ENCODE measurements at regions not wholly inside any gene's neighbourhood (a gene's known extent, or its start where the extent isn't known, plus 50 kb on each side); places are given as distances from the start of the nearest gene placed in this dataset.

- Histone ChIP-seq H3K23me2 (ENCODE audit: low read depth, low read length) (no peaks in the 10 kb centered on the region), H3K14ac (ENCODE audit: insufficient read length) (no peak overlapping the region), H2BK12ac (ENCODE audit: low read depth, low read length) (no peak overlapping the region), H3K27ac (ENCODE audit: low read depth, low read length) (no peak overlapping the region), H3K4me2 (ENCODE audit: insufficient read depth in 1 of 2, low read depth in 2 of 2, low read length in 2 of 2) (no peak overlapping the region), H2BK120ac (replicated peaks; ENCODE audit: low read depth, low read length) (no peak overlapping the region), H2BK5ac (ENCODE audit: low read depth, low read length) (no peak overlapping the region), H2BK20ac (ENCODE audit: low read length) (no peak overlapping the region), H3K36me3 (ENCODE audit: control insufficient read depth in 2 of 4, insufficient read depth in 4 of 4, low read length in 3 of 4) (no peaks in the 10 kb centered on the region), H3K4me1 (replicated peaks in 1 of 4; ENCODE audit: control insufficient read depth in 3 of 4, insufficient read depth in 4 of 4, low read length in 3 of 4) (no peaks in the 10 kb centered on the region), H3K18ac (ENCODE audit: extremely low read depth, low read length) (no peak overlapping the region), H4K20me1 (replicated peaks in 1 of 2; ENCODE audit: control insufficient read depth in 1 of 2, insufficient read depth in 2 of 2, low read length in 2 of 2) (no peaks in the 10 kb centered on the region), H3K56ac (replicated peaks; ENCODE audit: insufficient read length, low read depth, low read length) (no peak overlapping the region), H4K8ac (ENCODE audit: extremely low read depth, insufficient read depth, low read length) (no peak overlapping the region), H4K5ac (ENCODE audit: insufficient read length, low read depth, low read length) (no peak overlapping the region), H3K9ac (replicated peaks in 1 of 4; ENCODE audit: extremely low read depth in 1 of 4, low read depth in 3 of 4, low read length in 3 of 4) (no peak overlapping the region; a peak in 1 of 7 replicates), H2AK5ac (ENCODE audit: low read depth, low read length) (no peak overlapping the region), H3K23ac (ENCODE audit: insufficient read length) (no peak overlapping the region), H3K79me1 (ENCODE audit: low read depth, low read length) (no peaks in the 10 kb centered on the region), H3K27me3 (replicated peaks in 1 of 4; ENCODE audit: control insufficient read depth in 3 of 4, extremely low read depth in 1 of 4, insufficient read depth in 3 of 4, low read length in 3 of 4) (no peaks in the 10 kb centered on the region), H3K4ac (replicated peaks; ENCODE audit: insufficient read length, low read depth, low read length) (no peak overlapping the region), H3K79me2 (ENCODE audit: control insufficient read depth in 1 of 2, insufficient read depth in 2 of 2, low read length in 2 of 2) (no peaks in the 10 kb centered on the region), H3K9me3 (ENCODE audit: insufficient read depth in 2 of 2, low read depth in 1 of 2, low read length in 1 of 2) (no peaks in the 10 kb centered on the region), H3K4me3 (ENCODE audit: extremely low read depth in 1 of 4, insufficient read depth in 2 of 4, low read depth in 3 of 4, low read length in 4 of 4) (no peak overlapping the region), H4K91ac (replicated peaks; ENCODE audit: insufficient read length, low read length) (no peak overlapping the region), H2AFZ (ENCODE audit: low read length) (no peak overlapping the region), H2BK15ac (ENCODE audit: low read length) (no peak overlapping the region)
- POLR2A ChIA-PET (ENCODE audit: partially characterized antibody), result interaction anchor here (0.6 kb wide), 1 partner anchor 102 kb away, joined by 3 read pairs; no protein-coding TSS in a partner anchor
- WGBS, 2 experiments (ENCODE audit: extremely low coverage in 1 of 2, insufficient coverage in 1 of 2, insufficient read length in 1 of 2, insufficient replicate concordance in 2 of 2, low coverage in 1 of 2, low lambda C conversion rate in 2 of 2, missing lambda C conversion rate in 1 of 2), result 94% methylated on average over 8 of the region's 8 CpGs; no CpG with 5 or more reads in 1 of the 2 experiments
- no peak for DNase-seq (ENCODE audit: low read depth in 1 of 2, low spot score in 2 of 2)
- no peak for TF ChIP-seq SP1 (IDR thresholded peaks at IDR 0.05; ENCODE audit: low read depth, low read length)
- no peak for TF ChIP-seq SP4 (IDR thresholded peaks at IDR 0.05; ENCODE audit: low read length)
- no peak for TF ChIP-seq E2F6 (IDR thresholded peaks at IDR 0.05)
- TF ChIP-seq ASH2L (IDR thresholded peaks at IDR 0.05; ENCODE audit: low read length), result no peak
- no peak for TF ChIP-seq CTBP2 (IDR thresholded peaks at IDR 0.05; ENCODE audit: borderline replicate concordance, insufficient read depth, insufficient read length, low read length)
- no peak for TF ChIP-seq TEAD4 (IDR thresholded peaks at IDR 0.05; ENCODE audit: low read depth, low read length)
- TF ChIP-seq FOSL1 (IDR thresholded peaks at IDR 0.05; ENCODE audit: insufficient read depth, low read depth, low read length), result no peak
- no peak for TF ChIP-seq SIN3A (conservative IDR thresholded peaks at IDR 0.05 in 1 of 2, IDR thresholded peaks at IDR 0.05 in 1 of 2; ENCODE audit: low read depth in 1 of 2, low read length in 2 of 2)
- no peak for TF ChIP-seq POLR2A (IDR thresholded peaks at IDR 0.05; ENCODE audit: control extremely low read depth in 1 of 2, low read depth in 2 of 2, low read length in 2 of 2)
- TF ChIP-seq CHD2 (IDR thresholded peaks at IDR 0.05; ENCODE audit: low read length), result no peak
- no peak for TF ChIP-seq CREB1 (IDR thresholded peaks at IDR 0.05)
- CTCF ChIA-PET (ENCODE audit: partially characterized antibody), result interaction anchor here (0.9 to 3.8 kb wide), 3 partner anchors 11 to 47 kb away, joined by 4 to 13 read pairs (median 7); no protein-coding TSS in a partner anchor
- FAIRE-seq, result no peak
Observed at GRCh38 chr17:74042744-74043486, 160.6 kb upstream of the RPL38 start.
